Tibial nerve (tissue), 4 donors: ENCODE measurements at regions not wholly inside any gene's neighbourhood (a gene's known extent, or its start where the extent isn't known, plus 50 kb on each side); places are given as distances from the start of the nearest gene placed in this dataset.
"Not testable (repeated sequence)": the region's sequence is repeated elsewhere in the genome, so short reads cannot be mapped to it uniquely, and the experiment has no call there.

ENCODE experiments used
- DNase-seq, 2 donors: peaks; one replicate each; pipeline ENCODE4 v3.0.0-alpha.2; 2019; ENCODE audit warnings: low spot score in 2 of 2
- H3K27ac ChIP-seq, 4 donors: fragments of 200-600 bp; sonication (generic) in 3 of 4; one replicate each; pipeline ENCODE4 v1.5.1; 2017 to 2019; ENCODE audit warnings: mild to moderate bottlenecking in 1 of 4
- H3K27me3 ChIP-seq, 2 donors: fragments of 200-600 bp; sonication (generic) in 1 of 2; one replicate each; pipeline versions ENCODE4 v1.5.1 to v1.6.0; 2017 to 2019
- H3K36me3 ChIP-seq, 3 donors: fragments of 200-600 bp; sonication (generic); one replicate each; pipeline ENCODE4 v1.5.1; 2018 to 2019
- H3K4me1 ChIP-seq, 4 donors: fragments of 200-600 bp; sonication (generic) in 3 of 4; one replicate each; pipeline ENCODE4 v1.5.1; 2017 to 2019
- H3K4me3 ChIP-seq, 4 donors: fragments of 200-600 bp; sonication (generic) in 3 of 4; one replicate each; pipeline ENCODE4 v1.5.1; 2017 to 2019; ENCODE audit warnings: mild to moderate bottlenecking in 1 of 4, moderate library complexity in 1 of 4
- H3K9me3 ChIP-seq, 4 donors: fragments of 200-600 bp; sonication (generic) in 3 of 4; one replicate each; pipeline ENCODE4 v1.5.1; 2017 to 2019
- CTCF ChIP-seq, 5 experiments: fragments of 200-600 bp in 3 of 5; fragments of 450-650 bp in 2 of 5; sonication (generic) in 3 of 5; IDR thresholded peaks; one replicate each; pipeline ENCODE4 v1.5.1; 2016 to 2019; ENCODE audit warnings: antibody characterized with exemption in 5 of 5, mild to moderate bottlenecking in 3 of 5, moderate library complexity in 2 of 5
- EP300 ChIP-seq, 2 donors: sonication (generic); formaldehyde crosslinking; IDR thresholded peaks; one replicate each; pipeline ENCODE4 v1.6.1; 2017; ENCODE audit warnings: antibody characterized with exemption in 2 of 2, mild to moderate bottlenecking in 1 of 2
- POLR2A ChIP-seq, 2 donors: fragments of 450-650 bp; IDR thresholded peaks; one replicate each; pipeline ENCODE4 v1.6.1; 2017; ENCODE audit warnings: antibody characterized with exemption in 2 of 2, mild to moderate bottlenecking in 2 of 2, moderate library complexity in 2 of 2
- WGBS, 2 donors: methylation state at CpG; one replicate each; pipeline ENCODE4 v1.1.5; 2018; 5-methylcytosine and 5-hydroxymethylcytosine counted together

GRCh38 chr9:99666571-99666970, 155.1 kb upstream of the NR4A3 start:
- Histone ChIP-seq H3K4me3 (no peak overlapping the region), H3K27me3 (no peaks in the 10 kb centered on the region), H3K36me3 (no peaks in the 10 kb centered on the region), H3K4me1 (no peaks in the 10 kb centered on the region), H3K27ac (no peak overlapping the region), H3K9me3 (no peaks in the 10 kb centered on the region)
- no peak for DNase-seq
- TF ChIP-seq CTCF (IDR thresholded peaks at IDR 0.05), result no peak
- no peak for TF ChIP-seq EP300 (IDR thresholded peaks at IDR 0.05)
- no peak for TF ChIP-seq POLR2A (IDR thresholded peaks at IDR 0.05)

- 95 to 96% methylated on average over 7 of the region's 7 CpGs for WGBS, 2 donors
- H3K4me1 ChIP-seq, H3K4me3 ChIP-seq, DNase-seq, H3K27me3 ChIP-seq, H3K9me3 ChIP-seq, H3K27ac ChIP-seq, H3K36me3 ChIP-seq: not testable (repeated sequence)
These were observed 150.8 kb upstream of the NR4A3 start for GRCh38 chr9:99670886-99671285.

- Histone ChIP-seq H3K36me3 (no peaks in the 10 kb centered on the region), H3K4me3 (no peak overlapping the region), H3K27ac (no peak overlapping the region), H3K9me3 (peaks cover 0 to 7% (median 0%) of the 10 kb centered on the region in 4 donors), H3K27me3 (no peaks in the 10 kb centered on the region), H3K4me1 (no peaks in the 10 kb centered on the region)
- 36 to 45% methylated on average over 1 of the region's 1 CpG for WGBS, 2 donors
- DNase-seq, result no peak
- TF ChIP-seq EP300 (IDR thresholded peaks at IDR 0.05) (no peak), CTCF (IDR thresholded peaks at IDR 0.05) (no peak), POLR2A (IDR thresholded peaks at IDR 0.05) (no peak)
These were observed 144.4 kb upstream of the NR4A3 start for GRCh38 chr9:99677281-99677680.

GRCh38 chr9:99678566-99678965, 143.1 kb upstream of the NR4A3 start:
- TF ChIP-seq POLR2A (IDR thresholded peaks at IDR 0.05) (no peak), EP300 (IDR thresholded peaks at IDR 0.05) (no peak), CTCF (IDR thresholded peaks at IDR 0.05) (no peak)
- H3K9me3 ChIP-seq, result peaks cover 0 to 8% (median 0%) of the 10 kb centered on the region in 4 donors
- no peaks in the 10 kb centered on the region for H3K36me3 ChIP-seq
- no peak overlapping the region for H3K27ac ChIP-seq
- H3K4me1 ChIP-seq, result no peaks in the 10 kb centered on the region
- H3K4me3 ChIP-seq, result no peak overlapping the region
- H3K27me3 ChIP-seq, result no peaks in the 10 kb centered on the region
- DNase-seq, result no peak

GRCh38 chr9:99680191-99680590, 141.5 kb upstream of the NR4A3 start:
- Histone ChIP-seq H3K4me3 (no peak overlapping the region), H3K27ac (no peak overlapping the region), H3K36me3 (no peaks in the 10 kb centered on the region), H3K9me3 (peaks cover 0 to 8% (median 0%) of the 10 kb centered on the region in 4 donors), H3K27me3 (no peaks in the 10 kb centered on the region), H3K4me1 (no peaks in the 10 kb centered on the region)
- WGBS, 2 donors, result 61 to 79% methylated on average over 1 of the region's 1 CpG
- no peak for DNase-seq
- TF ChIP-seq EP300 (IDR thresholded peaks at IDR 0.05) (no peak), POLR2A (IDR thresholded peaks at IDR 0.05) (no peak), CTCF (IDR thresholded peaks at IDR 0.05) (no peak)

GRCh38 chr9:99681113-99681512, 140.6 kb upstream of the NR4A3 start:
- DNase-seq, result no peak
- TF ChIP-seq EP300 (IDR thresholded peaks at IDR 0.05) (no peak), POLR2A (IDR thresholded peaks at IDR 0.05) (no peak), CTCF (IDR thresholded peaks at IDR 0.05) (no peak)
- Histone ChIP-seq H3K9me3 (peaks cover 0 to 8% (median 0%) of the 10 kb centered on the region in 4 donors), H3K27ac (no peak overlapping the region), H3K4me1 (no peaks in the 10 kb centered on the region), H3K4me3 (no peak overlapping the region), H3K27me3 (no peaks in the 10 kb centered on the region), H3K36me3 (no peaks in the 10 kb centered on the region)
